A673 (cell line): ENCODE measurements at regions not wholly inside any gene's neighbourhood (a gene's known extent, or its start where the extent isn't known, plus 50 kb on each side); places are given as distances from the start of the nearest gene placed in this dataset.

Experiments
- EZH2 ChIP-seq: fragments of 200-600 bp; sonication (generic); IDR thresholded peaks from 2 replicates; pipeline ENCODE4 v1.6.1; 2017; ENCODE audit warnings: borderline replicate concordance, low read depth, mild to moderate bottlenecking, mixed read lengths, antibody characterized with exemption, low read length; ENCODE audit not compliant: poor library complexity, severe bottlenecking
- TF ChIP-seq, protein P1 (sequence below): fragments of 300-800, 200-600 bp; sonication (generic); conservative IDR thresholded peaks from 2 replicates; pipeline ENCODE4 v1.5.1; 2017; ENCODE audit warnings: low read depth, mild to moderate bottlenecking, antibody characterized with exemption, low read length, moderate library complexity, mixed read lengths

GRCh38 chr9:18056993-18057369 lies 417.0 kb upstream of the ADAMTSL1 start:
- TF ChIP-seq, protein P1, sequence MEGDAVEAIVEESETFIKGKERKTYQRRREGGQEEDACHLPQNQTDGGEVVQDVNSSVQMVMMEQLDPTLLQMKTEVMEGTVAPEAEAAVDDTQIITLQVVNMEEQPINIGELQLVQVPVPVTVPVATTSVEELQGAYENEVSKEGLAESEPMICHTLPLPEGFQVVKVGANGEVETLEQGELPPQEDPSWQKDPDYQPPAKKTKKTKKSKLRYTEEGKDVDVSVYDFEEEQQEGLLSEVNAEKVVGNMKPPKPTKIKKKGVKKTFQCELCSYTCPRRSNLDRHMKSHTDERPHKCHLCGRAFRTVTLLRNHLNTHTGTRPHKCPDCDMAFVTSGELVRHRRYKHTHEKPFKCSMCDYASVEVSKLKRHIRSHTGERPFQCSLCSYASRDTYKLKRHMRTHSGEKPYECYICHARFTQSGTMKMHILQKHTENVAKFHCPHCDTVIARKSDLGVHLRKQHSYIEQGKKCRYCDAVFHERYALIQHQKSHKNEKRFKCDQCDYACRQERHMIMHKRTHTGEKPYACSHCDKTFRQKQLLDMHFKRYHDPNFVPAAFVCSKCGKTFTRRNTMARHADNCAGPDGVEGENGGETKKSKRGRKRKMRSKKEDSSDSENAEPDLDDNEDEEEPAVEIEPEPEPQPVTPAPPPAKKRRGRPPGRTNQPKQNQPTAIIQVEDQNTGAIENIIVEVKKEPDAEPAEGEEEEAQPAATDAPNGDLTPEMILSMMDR, result no peak
- TF ChIP-seq EZH2, result no peak
